AG04450 (cell line): ENCODE measurements at regions not wholly inside any gene's neighbourhood (a gene's known extent, or its start where the extent isn't known, plus 50 kb on each side); places are given as distances from the start of the nearest gene placed in this dataset.
A peak's percentile ranks its signal among the peaks of the same experiment; 100 is the strongest.

Experiments used
- CTCF ChIA-PET: fragments of 300-600, 350-600 bp; formaldehyde crosslinking; extraction: SDS; loops from one replicate; lab custom pipeline; 2022; ENCODE audit warnings: antibody characterized with exemption, inconsistent platforms; lab: Charles Lee
- POLR2A ChIA-PET: fragments of 350-600 bp; formaldehyde crosslinking; extraction: SDS; loops from one replicate; lab custom pipeline; 2021; ENCODE audit warnings: antibody characterized with exemption, inconsistent platforms; lab: Yijun Ruan, JAX
- DNase-seq: peaks from one replicate; pipeline ENCODE4 v3.0.0-alpha.2; 2011; ENCODE audit warnings: low read depth, low spot score
- H3K27ac ChIP-seq: one replicate; pipeline ENCODE4 v1.5.1; 2012; ENCODE audit warnings: low read depth, low read length, control low read depth
- H3K27me3 ChIP-seq: one replicate; pipeline ENCODE4 v1.6.0; 2012; ENCODE audit warnings: low read length; ENCODE audit not compliant: control insufficient read depth, insufficient read depth
- H3K4me3 ChIP-seq: 2 replicates; pipeline ENCODE4 v1.5.1; 2011; ENCODE audit warnings: mild to moderate bottlenecking, low read depth, low read length, control low read depth
- H3K9me3 ChIP-seq: 2 replicates; pipeline ENCODE4 v1.5.1; 2012; ENCODE audit warnings: low read length; ENCODE audit not compliant: control insufficient read depth, insufficient read depth
- TF ChIP-seq, protein P1 (sequence below): IDR thresholded peaks from 2 replicates; pipeline ENCODE4 v1.5.1; 2011; ENCODE audit warnings: low read depth, low read length, control low read depth, inconsistent platforms

DNA sequence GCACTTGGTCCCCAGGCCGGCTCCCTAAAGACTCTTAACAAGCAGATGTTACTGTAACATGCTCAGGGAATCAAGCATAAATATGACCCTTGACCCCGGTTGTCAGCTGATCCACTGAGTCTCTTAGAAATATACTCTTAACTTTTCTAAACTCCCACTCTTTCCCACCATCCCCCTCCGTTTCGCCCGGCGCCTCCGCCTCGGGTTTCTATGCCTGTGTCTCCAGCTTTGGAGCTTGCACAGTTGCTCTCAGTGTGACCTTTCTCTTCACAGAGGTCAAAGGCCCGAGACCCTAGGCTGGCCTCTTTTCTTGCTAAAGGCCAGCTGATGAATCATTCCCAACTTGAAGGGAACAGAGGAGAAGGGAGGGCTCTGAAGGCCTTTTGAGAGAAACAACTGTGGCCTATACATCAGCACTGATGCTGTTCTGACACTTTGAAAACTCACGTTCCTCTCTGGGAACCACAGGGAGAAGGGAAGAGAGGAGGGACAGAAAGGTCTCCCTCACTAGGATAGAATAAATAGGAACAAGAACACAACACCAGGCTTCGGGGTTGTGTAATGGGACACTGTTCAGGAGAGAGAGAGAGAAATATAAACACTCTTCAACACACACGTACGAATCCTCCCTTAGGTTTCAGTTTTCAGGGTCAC, 484.5 kb upstream of the NR2F2 start:
- Histone ChIP-seq H3K27me3 (no peaks in the 10 kb centered on the region), H3K4me3 (no peak overlapping the region), H3K9me3 (no peaks in the 10 kb centered on the region), H3K27ac (peak overlapping the region; percentile 71)
- ChIA-PET CTCF (no interaction called here), POLR2A (no interaction called here)
- TF ChIP-seq, protein P1, sequence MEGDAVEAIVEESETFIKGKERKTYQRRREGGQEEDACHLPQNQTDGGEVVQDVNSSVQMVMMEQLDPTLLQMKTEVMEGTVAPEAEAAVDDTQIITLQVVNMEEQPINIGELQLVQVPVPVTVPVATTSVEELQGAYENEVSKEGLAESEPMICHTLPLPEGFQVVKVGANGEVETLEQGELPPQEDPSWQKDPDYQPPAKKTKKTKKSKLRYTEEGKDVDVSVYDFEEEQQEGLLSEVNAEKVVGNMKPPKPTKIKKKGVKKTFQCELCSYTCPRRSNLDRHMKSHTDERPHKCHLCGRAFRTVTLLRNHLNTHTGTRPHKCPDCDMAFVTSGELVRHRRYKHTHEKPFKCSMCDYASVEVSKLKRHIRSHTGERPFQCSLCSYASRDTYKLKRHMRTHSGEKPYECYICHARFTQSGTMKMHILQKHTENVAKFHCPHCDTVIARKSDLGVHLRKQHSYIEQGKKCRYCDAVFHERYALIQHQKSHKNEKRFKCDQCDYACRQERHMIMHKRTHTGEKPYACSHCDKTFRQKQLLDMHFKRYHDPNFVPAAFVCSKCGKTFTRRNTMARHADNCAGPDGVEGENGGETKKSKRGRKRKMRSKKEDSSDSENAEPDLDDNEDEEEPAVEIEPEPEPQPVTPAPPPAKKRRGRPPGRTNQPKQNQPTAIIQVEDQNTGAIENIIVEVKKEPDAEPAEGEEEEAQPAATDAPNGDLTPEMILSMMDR = no peak
- DNase-seq = peak; percentile 42

DNA sequence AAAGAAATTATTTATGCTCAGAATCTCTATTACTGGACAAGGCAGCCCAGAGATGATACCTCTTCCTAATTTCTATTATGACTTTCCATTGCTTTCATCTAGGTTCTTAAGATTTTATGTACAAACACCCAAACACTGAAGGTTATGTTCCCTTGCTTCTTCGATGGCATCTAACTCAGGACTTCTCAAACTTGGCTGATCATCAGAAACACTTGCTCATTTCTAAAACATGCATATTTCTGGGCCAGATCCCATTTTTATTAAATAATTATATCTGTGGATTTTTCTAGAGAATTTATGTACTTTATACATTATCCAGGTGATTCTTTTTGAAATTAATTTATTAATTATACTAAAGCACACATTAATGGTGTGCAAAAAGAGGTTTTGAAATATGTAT, 482.4 kb upstream of the NR2F2 start:
- H3K27me3 ChIP-seq = no peaks in the 10 kb centered on the region
- no peak for DNase-seq
- TF ChIP-seq, protein P1 = no peak
- no peak overlapping the region for H3K4me3 ChIP-seq
- H3K9me3 ChIP-seq = no peaks in the 10 kb centered on the region
- ChIA-PET CTCF (no interaction called here), POLR2A (no interaction called here)
- no peak overlapping the region for H3K27ac ChIP-seq

DNA sequence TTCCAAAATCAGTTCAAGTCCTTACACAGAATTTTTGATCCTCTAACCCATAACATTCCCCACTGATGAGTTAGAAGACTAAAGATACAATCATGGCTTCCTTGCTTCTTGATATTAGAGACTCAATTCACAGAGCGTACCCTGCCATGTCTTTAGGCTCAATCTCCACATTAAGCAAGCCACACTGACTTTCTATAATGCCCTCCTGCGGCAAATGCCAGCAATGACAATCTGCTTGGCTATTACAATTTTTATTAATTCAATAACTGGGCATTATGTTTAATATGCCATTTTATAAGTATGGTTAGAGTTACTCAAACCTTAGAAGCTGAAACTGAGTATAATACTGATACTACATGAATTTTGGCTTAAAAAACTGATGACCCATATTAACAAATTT, 479.7 kb upstream of the NR2F2 start:
- no peak for DNase-seq
- CTCF ChIA-PET = no interaction called here
- no peaks in the 10 kb centered on the region for H3K9me3 ChIP-seq
- H3K27me3 ChIP-seq = no peaks in the 10 kb centered on the region
- H3K27ac ChIP-seq = no peak overlapping the region
- POLR2A ChIA-PET = interaction anchor here (0.6 kb wide), 1 partner anchor 43 kb away, joined by 5 read pairs; no protein-coding TSS in a partner anchor
- TF ChIP-seq, protein P1 = no peak
- no peak overlapping the region for H3K4me3 ChIP-seq

DNA sequence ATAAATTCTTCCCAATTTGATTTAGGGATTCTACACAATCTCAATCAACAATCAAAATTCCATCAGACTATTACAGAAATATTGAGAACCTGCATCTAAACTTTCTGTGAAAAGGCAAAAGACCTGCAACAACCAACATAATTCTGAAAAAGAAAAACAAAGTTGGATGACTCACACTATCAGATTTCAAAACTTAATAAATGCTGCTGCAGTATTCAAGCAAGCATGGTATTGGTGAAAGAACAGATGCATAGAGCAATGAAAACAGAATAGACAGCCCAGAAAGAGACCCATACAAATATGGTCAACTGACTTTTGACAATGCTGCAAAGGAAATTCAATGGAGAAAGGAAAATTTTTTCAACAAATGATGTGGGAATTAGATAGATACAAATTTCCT, 477.1 kb upstream of the NR2F2 start:
- H3K4me3 ChIP-seq = no peak overlapping the region
- TF ChIP-seq, protein P1 = no peak
- H3K27me3 ChIP-seq = no peaks in the 10 kb centered on the region
- POLR2A ChIA-PET = no interaction called here
- no peaks in the 10 kb centered on the region for H3K9me3 ChIP-seq
- CTCF ChIA-PET = interaction anchor here (0.5 kb wide), 1 partner anchor 64 kb away, joined by 3 read pairs; no protein-coding TSS in a partner anchor
- H3K27ac ChIP-seq = no peak overlapping the region
- no peak for DNase-seq

DNA sequence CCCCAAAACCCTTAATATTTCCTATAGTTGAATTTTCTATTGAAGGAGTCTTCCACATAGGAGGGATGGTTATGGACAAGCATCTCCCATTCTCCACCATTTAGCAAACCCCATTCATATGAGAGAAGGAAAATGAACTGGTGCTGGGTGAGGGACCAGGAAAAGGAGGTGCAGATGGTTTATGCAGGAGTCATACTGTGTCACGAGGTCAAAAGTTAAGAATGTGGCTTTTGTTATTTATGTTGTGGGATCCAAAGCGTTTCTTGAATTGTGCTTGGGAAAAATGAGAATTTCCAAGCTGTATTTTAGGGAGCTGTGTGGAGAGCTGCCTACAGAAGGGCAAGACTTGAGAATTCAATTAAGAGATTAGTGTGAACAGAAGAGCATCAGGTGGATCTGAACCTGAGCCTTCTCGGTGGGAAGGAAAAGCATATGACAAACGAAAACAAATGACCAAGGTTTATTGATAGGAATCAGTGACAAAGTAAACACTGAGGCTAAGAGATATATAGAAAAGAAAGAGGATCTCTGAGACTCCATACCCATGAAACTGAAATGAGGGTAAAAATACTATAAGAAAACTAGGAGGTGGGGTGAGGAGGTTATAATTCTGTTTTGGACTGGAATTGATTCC, 473.3 kb upstream of the NR2F2 start:
- POLR2A ChIA-PET = interaction anchor here (1.4 kb wide), 1 partner anchor 473 kb away, joined by 3 read pairs; the partner anchor contains the start of gene NR2F2
- H3K4me3 ChIP-seq = no peak overlapping the region
- no peak overlapping the region for H3K27ac ChIP-seq
- peak; percentile 58 for DNase-seq
- TF ChIP-seq, protein P1 = no peak
- H3K27me3 ChIP-seq = no peaks in the 10 kb centered on the region
- no peaks in the 10 kb centered on the region for H3K9me3 ChIP-seq
- CTCF ChIA-PET = interaction anchor here (1.8 kb wide), 1 partner anchor 470 kb away, joined by 6 read pairs; no protein-coding TSS in a partner anchor
